GM12878 (cell line): ENCODE measurements at regions not wholly inside any gene's neighbourhood (a gene's known extent, or its start where the extent isn't known, plus 50 kb on each side); places are given as distances from the start of the nearest gene placed in this dataset.

Source experiments
- ATAC-seq: fragments of 200-7000 bp; cut with Tn5 transposase; 3 replicates; pipeline ENCODE4 v1.9.1; 2020; ENCODE audit warnings: mild to moderate bottlenecking, moderate library complexity
- BruUV-seq: library from RNA; stranded (reverse); fragments of 400-500 nt; replicated peaks from 2 replicates; lab custom pipeline; 2021; lab: Mats Ljungman, UMichigan
- CTCF ChIA-PET: fragments of 300-600 bp; sonication (Branson Sonifier 250); formaldehyde crosslinking; extraction: SDS; loops from one replicate; lab custom pipeline; 2021; ENCODE audit warnings: inconsistent platforms; lab: Yijun Ruan, JAX
- POLR2A ChIA-PET: fragments of 350-600 bp; formaldehyde crosslinking; extraction: SDS; loops from one replicate; lab custom pipeline; 2021; ENCODE audit warnings: inconsistent platforms; lab: Charles Lee
- RAD21 ChIA-PET: fragments of 300-600 bp; sonication (Branson Sonifier 250); formaldehyde crosslinking; loops from one replicate; lab custom pipeline; 2023; ENCODE audit warnings: antibody characterized with exemption; ENCODE audit not compliant: unreplicated experiment; lab: Charles Lee
- SMC1A ChIA-PET: fragments of 300-600 bp; sonication (Branson Sonifier 250); formaldehyde crosslinking; loops from one replicate; lab custom pipeline; 2023; ENCODE audit not compliant: unreplicated experiment, uncharacterized antibody; lab: Charles Lee
- DNase-seq: peaks from one replicate; pipeline ENCODE4 v3.0.0-alpha.2; 2011; ENCODE audit warnings: low read depth, low spot score
- FAIRE-seq: peaks from 3 replicates; lab custom pipeline; 2011; peaks lifted over from hg19 to GRCh38; lab: Jason Lieb, UNC
- H2AFZ ChIP-seq: 2 replicates; pipeline ENCODE4 v1.6.0; 2011; ENCODE audit warnings: low read depth, low read length, control low read depth; ENCODE audit not compliant: control insufficient read depth
- H3K27ac ChIP-seq: 2 replicates; pipeline ENCODE4 v1.5.1; 2011; ENCODE audit warnings: control low read depth; ENCODE audit not compliant: control insufficient read depth, insufficient read depth
- H3K27me3 ChIP-seq, 2 experiments: replicated peaks in 1 of 2; 2 replicates each; pipeline versions ENCODE4 v1.6.0 to v1.6.1; 2011; ENCODE audit warnings: low read length in 1 of 2; ENCODE audit not compliant: control insufficient read depth in 2 of 2, insufficient read depth in 2 of 2
- H3K36me3 ChIP-seq, 2 experiments: 2 replicates each; pipeline ENCODE4 v1.5.1; 2011; ENCODE audit warnings: low read length in 1 of 2; ENCODE audit not compliant: control insufficient read depth in 2 of 2, insufficient read depth in 2 of 2
- H3K4me1 ChIP-seq: 2 replicates; pipeline ENCODE4 v1.6.1; 2011; ENCODE audit warnings: mild to moderate bottlenecking, low read length, moderate library complexity, mixed read lengths; ENCODE audit not compliant: control insufficient read depth, insufficient read depth
- H3K4me2 ChIP-seq: 2 replicates; pipeline ENCODE4 v1.6.0; 2011; ENCODE audit warnings: control low read depth; ENCODE audit not compliant: control insufficient read depth, insufficient read depth
- H3K4me3 ChIP-seq: fragments of 200-600 bp; sonication (generic); 2 replicates; pipeline ENCODE4 v1.5.1; 2016
- H3K79me2 ChIP-seq: 2 replicates; pipeline ENCODE4 v1.6.0; 2011; ENCODE audit warnings: low read length; ENCODE audit not compliant: control insufficient read depth, insufficient read depth
- H3K9ac ChIP-seq: 2 replicates; pipeline ENCODE4 v1.8.0; 2011; ENCODE audit warnings: low read length, control low read depth, mixed read lengths; ENCODE audit not compliant: control insufficient read depth, insufficient read depth
- H3K9me3 ChIP-seq: replicated peaks from 3 replicates; pipeline ENCODE4 v1.5.1; 2011; ENCODE audit warnings: mild to moderate bottlenecking, low read length; ENCODE audit not compliant: control insufficient read depth, insufficient read depth
- H4K20me1 ChIP-seq: 2 replicates; pipeline ENCODE4 v1.6.0; 2011; ENCODE audit not compliant: control insufficient read depth, insufficient read depth
- ASH2L ChIP-seq: fragments of 300-600, 200-600 bp; sonication (generic); IDR thresholded peaks from 2 replicates; pipeline ENCODE4 v1.6.1; 2017; ENCODE audit warnings: low read depth, mild to moderate bottlenecking, borderline replicate concordance
- ATF3 ChIP-seq: IDR thresholded peaks from 2 replicates; pipeline ENCODE4 v1.6.1; 2011; ENCODE audit warnings: low read depth, mild to moderate bottlenecking, low read length, moderate library complexity, borderline replicate concordance; ENCODE audit errors: extremely low read depth
- CUX1 ChIP-seq: IDR thresholded peaks from 2 replicates; pipeline ENCODE4 v1.6.1; 2012; ENCODE audit warnings: improper control_type of control experiment, low read depth, low read length; ENCODE audit not compliant: insufficient replicate concordance
- EP300 ChIP-seq, 2 experiments: fragments of 150-350 bp in 1 of 2; IDR thresholded peaks; 2 replicates each; pipeline ENCODE4 v1.6.1; 2011 to 2012; ENCODE audit warnings: low read depth in 2 of 2, low read length in 2 of 2, borderline replicate concordance in 1 of 2, improper control_type of control experiment in 1 of 2, inconsistent platforms in 1 of 2; ENCODE audit not compliant: control insufficient read depth in 1 of 2
- HDAC6 ChIP-seq: fragments of 200-600 bp; sonication (generic); IDR thresholded peaks from one replicate; pipeline ENCODE4 v1.8.0; 2017; ENCODE audit warnings: antibody characterized with exemption; ENCODE audit not compliant: unreplicated experiment
- MYB ChIP-seq: fragments of 150-350 bp; IDR thresholded peaks from 2 replicates; pipeline ENCODE4 v1.6.1; 2014; ENCODE audit warnings: mild to moderate bottlenecking, low read depth, low read length, borderline replicate concordance
- PKNOX1 ChIP-seq: fragments of 450-650 bp; IDR thresholded peaks from 2 replicates; pipeline ENCODE4 v1.6.1; 2016; ENCODE audit warnings: mild to moderate bottlenecking
- SUPT20H ChIP-seq: IDR thresholded peaks from 2 replicates; pipeline ENCODE4 v1.6.1; 2011; ENCODE audit warnings: low read depth, mild to moderate bottlenecking, low read length, moderate library complexity, borderline replicate concordance; ENCODE audit not compliant: control insufficient read depth
- WGBS: methylation state at CpG from one replicate; pipeline ENCODE4 v1.1.6; 2016; ENCODE audit warnings: low lambda C conversion rate; ENCODE audit not compliant: insufficient replicate concordance, insufficient coverage; ENCODE audit errors: missing lambda C conversion rate; 5-methylcytosine and 5-hydroxymethylcytosine counted together
- in situ Hi-C: fragments of 300-500 bp; cut with MboI; formaldehyde crosslinking; loops from 9 replicates; pipeline ENCODE4 v1.14.3; 2018; ENCODE audit warnings: mixed read lengths
- intact Hi-C: fragments of 100-400 bp; cut with micrococcal nuclease; formaldehyde crosslinking; loops from one replicate; pipeline ENCODE4 v1.14.2; 2022; ENCODE audit not compliant: unreplicated experiment

GRCh38 chr5:61802456-61802855, 470.4 kb downstream of the ZSWIM6 start:
- no TSS peak for BruUV-seq
- no peak for ATAC-seq

More at GRCh38 chr5:61802456-61802855, 470.4 kb downstream of the ZSWIM6 start:
- TF ChIP-seq CUX1 (no peak), HDAC6 (no peak), SUPT20H (no peak), ASH2L (no peak), MYB (no peak), EP300 (IDR thresholded peaks at IDR 0.05; ENCODE audit: borderline replicate concordance in 1 of 2, control insufficient read depth in 1 of 2, low read depth in 2 of 2, low read length in 2 of 2) (no peak), PKNOX1 (no peak), ATF3 (no peak)
- Histone ChIP-seq H3K4me2 (no peak overlapping the region), H3K27me3 (peaks cover 1 to 2% of the 10 kb centered on the region in 2 experiments; a peak in 1 of 4 replicates), H3K4me3 (no peak overlapping the region), H3K27ac (no peak overlapping the region), H3K4me1 (no peaks in the 10 kb centered on the region), H3K36me3 (no peaks in the 10 kb centered on the region), H4K20me1 (no peaks in the 10 kb centered on the region), H3K9me3 (no peaks in the 10 kb centered on the region), H2AFZ (no peak overlapping the region), H3K79me2 (no peaks in the 10 kb centered on the region), H3K9ac (no peak overlapping the region)
- POLR2A ChIA-PET, result no interaction called here
- CTCF ChIA-PET, result no interaction called here
- 0% methylated on average over 1 of the region's 2 CpGs for WGBS
- FAIRE-seq (no peak), DNase-seq (no peak)
- RAD21 ChIA-PET, result no interaction called here
- intact Hi-C loops, result no loop called here
- SMC1A ChIA-PET, result no interaction called here
- in situ Hi-C loops, result no loop called here
